Neural crest cell (in vitro differentiated cells): ENCODE measurements at regions not wholly inside any gene's neighbourhood (a gene's known extent, or its start where the extent isn't known, plus 50 kb on each side); places are given as distances from the start of the nearest gene placed in this dataset.
A peak's percentile ranks its signal among the peaks of the same experiment; 100 is the strongest.

Experiments
- DNase-seq: peaks from one replicate; pipeline ENCODE4 v3.0.0; 2021; ENCODE audit warnings: low read depth, mixed read lengths, low spot score
- H3K27ac Mint-ChIP-seq: one replicate; pipeline ENCODE4 v1.8.0; 2021; ENCODE audit warnings: mild to moderate bottlenecking, mixed read lengths; ENCODE audit not compliant: unreplicated experiment
- H3K27me3 Mint-ChIP-seq: 2 replicates; pipeline ENCODE4 v1.8.0; 2021; ENCODE audit warnings: low read depth, mild to moderate bottlenecking, mixed read lengths
- H3K36me3 Mint-ChIP-seq: 2 replicates; pipeline ENCODE4 v1.8.0; 2021; ENCODE audit warnings: low read depth, mild to moderate bottlenecking, mixed read lengths
- H3K4me1 Mint-ChIP-seq: 2 replicates; pipeline ENCODE4 v1.8.0; 2021; ENCODE audit warnings: mixed read lengths
- H3K4me3 Mint-ChIP-seq: one replicate; pipeline ENCODE4 v1.8.0; 2021; ENCODE audit warnings: mild to moderate bottlenecking, mixed read lengths
- H3K9me3 Mint-ChIP-seq: 2 replicates; pipeline ENCODE4 v1.8.0; 2021; ENCODE audit warnings: mixed read lengths
- TF ChIP-seq, protein P1 (sequence below): fragments of 200-600 bp; sonication (generic); conservative IDR thresholded peaks from 2 replicates; pipeline ENCODE4 v1.5.0; 2021; ENCODE audit warnings: antibody characterized with exemption, mild to moderate bottlenecking

DNA sequence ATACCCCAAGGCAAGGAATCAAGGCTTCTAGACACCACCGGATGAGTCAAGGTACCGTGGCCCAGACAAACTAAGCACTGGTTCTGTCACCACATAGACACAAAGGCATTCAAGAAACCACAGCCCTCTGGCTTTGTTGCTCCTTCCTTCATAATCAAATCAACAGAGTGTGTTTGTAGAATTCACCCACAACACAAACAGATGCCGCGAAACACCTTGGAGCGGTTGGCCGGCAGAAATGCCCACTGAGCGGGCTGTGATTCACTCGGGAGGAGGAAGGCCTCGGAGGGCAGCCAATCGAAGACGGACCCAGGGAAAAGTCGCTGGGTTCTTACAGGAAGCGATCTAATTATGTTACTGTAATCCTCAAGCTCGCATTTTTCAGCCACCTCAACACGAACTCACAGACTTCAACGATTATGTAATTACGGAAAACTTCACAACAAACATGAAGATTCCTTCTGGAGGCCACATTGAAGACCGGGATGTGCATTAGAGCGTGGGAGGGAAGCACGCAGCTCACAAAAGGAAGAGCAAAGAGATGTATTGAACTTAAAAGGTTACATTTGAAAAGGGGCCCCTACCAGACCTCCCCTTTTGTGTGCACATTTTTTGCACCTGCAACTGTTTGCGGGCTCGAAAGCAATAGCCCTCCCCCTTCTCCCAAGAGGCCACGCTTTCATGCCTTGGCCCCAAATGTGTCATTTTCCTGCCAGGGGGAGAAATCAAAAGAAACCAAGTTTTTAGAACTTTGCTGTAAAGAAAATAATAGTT lies 184.7 kb upstream of the PREP start:
- Mint-ChIP-seq H3K9me3 (peaks cover 2% of the 10 kb centered on the region), H3K4me1 (peaks cover 28% of the 10 kb centered on the region), H3K36me3 (no peaks in the 10 kb centered on the region), H3K27me3 (peaks cover 2% of the 10 kb centered on the region), H3K27ac (peak overlapping the region; percentile 97), H3K4me3 (peak overlapping the region; percentile 24)
- no peak for DNase-seq
- TF ChIP-seq, protein P1, sequence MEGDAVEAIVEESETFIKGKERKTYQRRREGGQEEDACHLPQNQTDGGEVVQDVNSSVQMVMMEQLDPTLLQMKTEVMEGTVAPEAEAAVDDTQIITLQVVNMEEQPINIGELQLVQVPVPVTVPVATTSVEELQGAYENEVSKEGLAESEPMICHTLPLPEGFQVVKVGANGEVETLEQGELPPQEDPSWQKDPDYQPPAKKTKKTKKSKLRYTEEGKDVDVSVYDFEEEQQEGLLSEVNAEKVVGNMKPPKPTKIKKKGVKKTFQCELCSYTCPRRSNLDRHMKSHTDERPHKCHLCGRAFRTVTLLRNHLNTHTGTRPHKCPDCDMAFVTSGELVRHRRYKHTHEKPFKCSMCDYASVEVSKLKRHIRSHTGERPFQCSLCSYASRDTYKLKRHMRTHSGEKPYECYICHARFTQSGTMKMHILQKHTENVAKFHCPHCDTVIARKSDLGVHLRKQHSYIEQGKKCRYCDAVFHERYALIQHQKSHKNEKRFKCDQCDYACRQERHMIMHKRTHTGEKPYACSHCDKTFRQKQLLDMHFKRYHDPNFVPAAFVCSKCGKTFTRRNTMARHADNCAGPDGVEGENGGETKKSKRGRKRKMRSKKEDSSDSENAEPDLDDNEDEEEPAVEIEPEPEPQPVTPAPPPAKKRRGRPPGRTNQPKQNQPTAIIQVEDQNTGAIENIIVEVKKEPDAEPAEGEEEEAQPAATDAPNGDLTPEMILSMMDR: no peak

DNA sequence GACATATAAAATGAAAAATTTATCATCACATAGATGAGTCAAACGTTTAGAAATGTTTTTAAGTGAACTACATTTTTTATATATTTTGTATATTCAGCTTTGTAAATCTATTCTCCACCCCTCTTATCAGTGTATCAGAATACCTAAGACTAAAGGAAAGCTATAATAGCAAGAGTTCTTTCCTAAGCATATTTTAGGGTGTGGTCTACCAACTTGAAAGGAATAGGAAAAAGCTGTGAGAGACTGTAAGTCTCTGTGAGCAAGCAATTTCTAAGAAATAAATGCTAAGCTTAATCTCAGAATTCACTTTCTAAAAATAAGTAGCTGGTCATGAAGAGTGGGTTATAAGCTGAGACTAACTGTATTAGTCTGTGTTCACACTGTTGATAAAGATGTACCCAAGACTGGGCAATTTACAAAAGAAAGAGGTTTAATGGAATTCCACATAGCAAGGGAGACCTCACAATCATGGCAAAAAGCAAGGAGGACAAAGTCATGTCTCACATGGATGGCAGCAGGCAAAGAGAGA lies 175.4 kb upstream of the PREP start:
- Mint-ChIP-seq H3K4me3 (no peak overlapping the region), H3K36me3 (no peaks in the 10 kb centered on the region), H3K27ac (no peak overlapping the region), H3K9me3 (peaks cover 4% of the 10 kb centered on the region), H3K4me1 (no peaks in the 10 kb centered on the region), H3K27me3 (no peaks in the 10 kb centered on the region)
- TF ChIP-seq, protein P1: no peak
- no peak for DNase-seq

DNA sequence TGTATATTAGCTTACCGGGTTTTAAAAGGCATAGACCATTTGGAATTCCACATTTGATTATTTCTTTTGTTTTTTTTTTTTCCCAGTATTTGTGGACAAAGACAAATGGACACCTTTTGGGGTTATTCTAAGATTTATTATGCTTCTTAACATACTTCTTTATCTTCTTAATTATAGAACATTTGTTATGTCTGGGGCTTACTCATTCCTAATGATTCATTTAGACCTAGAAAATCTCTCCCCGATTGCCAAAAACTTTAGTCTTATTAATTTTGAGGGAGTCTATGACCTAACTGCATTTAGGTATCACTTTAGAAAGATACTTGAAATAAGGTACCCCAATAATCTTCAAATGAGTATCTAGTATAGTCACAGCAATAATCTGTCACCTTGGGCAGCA lies 170.7 kb upstream of the PREP start:
- no peak for DNase-seq
- TF ChIP-seq, protein P1: no peak
- Mint-ChIP-seq H3K36me3 (no peaks in the 10 kb centered on the region), H3K27me3 (no peaks in the 10 kb centered on the region), H3K9me3 (no peaks in the 10 kb centered on the region), H3K4me1 (no peaks in the 10 kb centered on the region), H3K4me3 (no peak overlapping the region), H3K27ac (no peak overlapping the region)

DNA sequence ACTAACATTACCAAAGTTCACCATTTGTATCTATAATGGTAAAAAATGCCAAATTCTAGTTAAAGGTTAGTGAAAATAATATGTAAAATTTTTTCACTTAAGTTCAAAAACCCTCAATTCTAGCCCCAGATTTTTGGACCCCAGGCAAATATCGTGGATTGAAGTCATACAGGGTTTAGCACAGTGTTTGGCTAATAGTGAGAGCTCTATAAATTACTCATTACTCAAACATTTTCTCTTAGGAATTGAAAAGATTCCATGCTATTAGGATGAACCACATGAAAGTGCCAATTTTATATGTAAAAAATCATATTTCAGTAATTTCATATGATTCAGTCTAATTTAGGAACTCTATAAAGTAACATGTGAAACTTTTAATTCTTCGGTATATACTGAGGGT lies 170.3 kb upstream of the PREP start:
- TF ChIP-seq, protein P1: no peak
- no peaks in the 10 kb centered on the region for H3K9me3 Mint-ChIP-seq
- no peak for DNase-seq
- H3K27ac Mint-ChIP-seq: no peak overlapping the region
- H3K4me3 Mint-ChIP-seq: no peak overlapping the region
- no peaks in the 10 kb centered on the region for H3K36me3 Mint-ChIP-seq
- H3K27me3 Mint-ChIP-seq: no peaks in the 10 kb centered on the region
- H3K4me1 Mint-ChIP-seq: no peaks in the 10 kb centered on the region

DNA sequence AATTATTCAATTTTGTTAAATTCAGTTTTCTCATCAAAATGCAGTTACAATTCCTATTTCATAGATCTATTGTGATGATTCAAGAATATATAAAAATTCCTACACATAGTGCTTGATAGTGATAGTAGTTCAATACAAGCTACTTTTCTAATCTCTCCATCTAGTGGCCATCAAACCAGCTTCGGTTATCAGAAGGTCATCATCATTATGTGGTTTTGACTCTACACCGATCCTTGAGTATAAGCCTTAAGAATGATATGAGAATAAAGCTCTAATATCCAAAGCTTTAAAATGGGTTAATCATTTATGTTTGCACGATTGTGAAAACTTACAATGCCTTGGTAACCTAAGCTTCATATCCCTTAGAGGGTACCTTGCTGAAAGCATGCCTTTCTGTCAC lies 167.5 kb upstream of the PREP start:
- Mint-ChIP-seq H3K27me3 (no peaks in the 10 kb centered on the region), H3K27ac (no peak overlapping the region), H3K9me3 (no peaks in the 10 kb centered on the region), H3K36me3 (no peaks in the 10 kb centered on the region), H3K4me3 (no peak overlapping the region), H3K4me1 (no peaks in the 10 kb centered on the region)
- TF ChIP-seq, protein P1: no peak
- no peak for DNase-seq
